ENCODE measurements at regions not wholly inside any gene's neighbourhood (a gene's known extent, or its start where the extent isn't known, plus 50 kb on each side); places are given as distances from the start of the nearest gene placed in this dataset.

GRCh38 chr2:200032895-200033294, 77.5 kb downstream of the MAIP1 start:
- no peak overlapping the region for H3K27ac ChIP-seq (ENCODE audit: low read depth, low read length, poor library complexity, severe bottlenecking)
- intact Hi-C loops (cut with micrococcal nuclease; ENCODE audit: unreplicated experiment), result no loop called here
- POLR2A ChIA-PET (ENCODE audit: low non-redundant PET), result no interaction called here
- H3K27me3 ChIP-seq (replicated peaks; ENCODE audit: insufficient read depth, low read depth, low read length, poor library complexity), result no peaks in the 10 kb centered on the region
- TF ChIP-seq EZH2 (IDR thresholded peaks at IDR 0.05; ENCODE audit: borderline replicate concordance, low read depth, low read length, poor library complexity, severe bottlenecking) (no peak), CTCF (conservative IDR thresholded peaks at IDR 0.05; ENCODE audit: low read depth, low read length) (no peak)
- no TSS peak for BruUV-seq (replicated peaks)
- H3K4me3 ChIP-seq (ENCODE audit: low read depth, low read length, poor library complexity, severe bottlenecking), result no peak overlapping the region
- CTCF ChIA-PET, result no interaction called here
- no peaks in the 10 kb centered on the region for H3K36me3 ChIP-seq (ENCODE audit: insufficient read depth, low read length, poor library complexity, severe bottlenecking)
- DNase-seq (ENCODE audit: low spot score), result no peak
- H3K9me3 ChIP-seq (ENCODE audit: low read depth, low read length, poor library complexity, severe bottlenecking), result no peaks in the 10 kb centered on the region
- no peaks in the 10 kb centered on the region for H3K4me1 ChIP-seq (ENCODE audit: insufficient read depth, low read length, poor library complexity, severe bottlenecking)

GRCh38 chr2:200033929-200034328, 78.5 kb downstream of the MAIP1 start:
- no peaks in the 10 kb centered on the region for H3K27me3 ChIP-seq (replicated peaks; ENCODE audit: insufficient read depth, low read depth, low read length, poor library complexity)
- H3K4me3 ChIP-seq (ENCODE audit: low read depth, low read length, poor library complexity, severe bottlenecking), result no peak overlapping the region
- ChIA-PET CTCF (no interaction called here), POLR2A (ENCODE audit: low non-redundant PET) (no interaction called here)
- H3K9me3 ChIP-seq (ENCODE audit: low read depth, low read length, poor library complexity, severe bottlenecking), result no peaks in the 10 kb centered on the region
- DNase-seq (ENCODE audit: low spot score), result no peak
- no peaks in the 10 kb centered on the region for H3K4me1 ChIP-seq (ENCODE audit: insufficient read depth, low read length, poor library complexity, severe bottlenecking)
- H3K36me3 ChIP-seq (ENCODE audit: insufficient read depth, low read length, poor library complexity, severe bottlenecking), result no peaks in the 10 kb centered on the region
- intact Hi-C loops (cut with micrococcal nuclease; ENCODE audit: unreplicated experiment), result no loop called here
- no TSS peak for BruUV-seq (replicated peaks)
- no peak overlapping the region for H3K27ac ChIP-seq (ENCODE audit: low read depth, low read length, poor library complexity, severe bottlenecking)
- TF ChIP-seq EZH2 (IDR thresholded peaks at IDR 0.05; ENCODE audit: borderline replicate concordance, low read depth, low read length, poor library complexity, severe bottlenecking) (no peak), CTCF (conservative IDR thresholded peaks at IDR 0.05; ENCODE audit: low read depth, low read length) (no peak)

GRCh38 chr2:200034816-200035215, 79.4 kb downstream of the MAIP1 start:
- TF ChIP-seq EZH2 (IDR thresholded peaks at IDR 0.05; ENCODE audit: borderline replicate concordance, low read depth, low read length, poor library complexity, severe bottlenecking), result no peak
- TF ChIP-seq CTCF (conservative IDR thresholded peaks at IDR 0.05; ENCODE audit: low read depth, low read length), result no peak
- CTCF ChIA-PET, result no interaction called here
- intact Hi-C loops (cut with micrococcal nuclease; ENCODE audit: unreplicated experiment), result no loop called here
- no peaks in the 10 kb centered on the region for H3K36me3 ChIP-seq (ENCODE audit: insufficient read depth, low read length, poor library complexity, severe bottlenecking)
- no peak for DNase-seq (ENCODE audit: low spot score)
- H3K4me1 ChIP-seq (ENCODE audit: insufficient read depth, low read length, poor library complexity, severe bottlenecking), result no peaks in the 10 kb centered on the region
- no peaks in the 10 kb centered on the region for H3K27me3 ChIP-seq (replicated peaks; ENCODE audit: insufficient read depth, low read depth, low read length, poor library complexity)
- no TSS peak for BruUV-seq (replicated peaks)
- H3K27ac ChIP-seq (ENCODE audit: low read depth, low read length, poor library complexity, severe bottlenecking), result no peak overlapping the region
- no peak overlapping the region for H3K4me3 ChIP-seq (ENCODE audit: low read depth, low read length, poor library complexity, severe bottlenecking)
- no peaks in the 10 kb centered on the region for H3K9me3 ChIP-seq (ENCODE audit: low read depth, low read length, poor library complexity, severe bottlenecking)
- POLR2A ChIA-PET (ENCODE audit: low non-redundant PET), result no interaction called here

Measured in A673 (cell line).